Panc1 (cell line): ENCODE measurements at regions not wholly inside any gene's neighbourhood (a gene's known extent, or its start where the extent isn't known, plus 50 kb on each side); places are given as distances from the start of the nearest gene placed in this dataset.

Experiments used
- ATAC-seq: fragments of 200-7000 bp; cut with Tn5 transposase; 2 replicates; pipeline ENCODE4 v1.9.1; 2020; ENCODE audit warnings: mild to moderate bottlenecking, moderate library complexity
- BruUV-seq: library from RNA; stranded (reverse); fragments of 400-500 nt; replicated peaks from 2 replicates; lab custom pipeline; 2021; lab: Mats Ljungman, UMichigan
- CTCF ChIA-PET: fragments of 300-600 bp; sonication (Branson Sonifier 250); formaldehyde crosslinking; loops from one replicate; lab custom pipeline; 2022; ENCODE audit warnings: antibody characterized with exemption; lab: Charles Lee
- POLR2A ChIA-PET: fragments of 300-600 bp; sonication (Branson Sonifier 250); formaldehyde crosslinking; loops from one replicate; lab custom pipeline; 2022; ENCODE audit warnings: antibody characterized with exemption; lab: Charles Lee
- DNase-seq: peaks from one replicate; pipeline ENCODE4 v3.0.0-alpha.2; 2010; ENCODE audit warnings: low read depth, low spot score
- H3K27ac ChIP-seq: 2 replicates; pipeline ENCODE4 v1.5.1; 2011; ENCODE audit warnings: mild to moderate bottlenecking, low read length, inconsistent platforms
- H3K27me3 ChIP-seq: fragments of 200-500 bp; sonication (Bioruptor generic); 2 replicates; pipeline ENCODE4 v1.6.0; 2014; ENCODE audit warnings: low read length, inconsistent platforms; ENCODE audit not compliant: control insufficient read depth, insufficient read depth
- H3K36me3 ChIP-seq: fragments of 200-500 bp; sonication (Bioruptor generic); 2 replicates; pipeline ENCODE4 v1.5.1; 2014; ENCODE audit warnings: inconsistent platforms, mild to moderate bottlenecking, low read length, moderate library complexity; ENCODE audit not compliant: control insufficient read depth, insufficient read depth
- H3K4me1 ChIP-seq: 2 replicates; pipeline ENCODE4 v1.5.1; 2011; ENCODE audit warnings: inconsistent platforms, mild to moderate bottlenecking, low read length, moderate library complexity; ENCODE audit not compliant: control insufficient read depth, insufficient read depth
- H3K4me3 ChIP-seq, 2 experiments: 2 replicates each; pipeline ENCODE4 v1.5.1; 2011 to 2012; ENCODE audit warnings: low read depth in 2 of 2, low read length in 2 of 2, mild to moderate bottlenecking in 2 of 2, inconsistent platforms in 1 of 2, moderate library complexity in 1 of 2
- H3K9me3 ChIP-seq: fragments of 200-500 bp; sonication (Bioruptor generic); 2 replicates; pipeline ENCODE4 v1.5.1; 2014; ENCODE audit warnings: low read depth, mild to moderate bottlenecking, inconsistent platforms, low read length, moderate library complexity; ENCODE audit not compliant: control insufficient read depth, insufficient read depth
- CTCF ChIP-seq: fragments of 450-650 bp; IDR thresholded peaks from 2 replicates; pipeline ENCODE4 v1.5.1; 2017; ENCODE audit warnings: mild to moderate bottlenecking
- POLR2AphosphoS5 ChIP-seq: IDR thresholded peaks from 2 replicates; pipeline ENCODE4 v1.6.1; 2012; ENCODE audit warnings: mild to moderate bottlenecking, low read depth, low read length, moderate library complexity
- REST ChIP-seq, 2 experiments: IDR thresholded peaks; 2 replicates each; pipeline ENCODE4 v1.6.1; 2011 to 2012; ENCODE audit warnings: low read depth in 2 of 2, control low read depth in 1 of 2, low read length in 1 of 2, mild to moderate bottlenecking in 1 of 2, moderate library complexity in 1 of 2; ENCODE audit not compliant: insufficient read depth in 1 of 2
- SIN3A ChIP-seq: IDR thresholded peaks from 2 replicates; pipeline ENCODE4 v1.6.1; 2012; ENCODE audit warnings: low read depth, mild to moderate bottlenecking, low read length, moderate library complexity, borderline replicate concordance; ENCODE audit not compliant: insufficient read depth
- TCF7L2 ChIP-seq: IDR thresholded peaks from 2 replicates; pipeline ENCODE4 v1.6.1; 2011; ENCODE audit warnings: mild to moderate bottlenecking, low read depth, low read length, inconsistent platforms
- in situ Hi-C: cut with HindIII; loops from 2 replicates; pipeline ENCODE4 v1.10.0; 2016; ENCODE audit warnings: low sequenced_read_pairs, low pct_unique_long_range_greater_than_20kb
- intact Hi-C: fragments of 100-400 bp; cut with micrococcal nuclease; formaldehyde crosslinking; loops from one replicate; pipeline ENCODE4 v1.10.0; 2022; ENCODE audit not compliant: unreplicated experiment

GRCh38 chr16:25340973-25341372 is 83.3 kb upstream of the ZKSCAN2 start:
- BruUV-seq: no TSS peak
- intact Hi-C loops: no loop called here
- CTCF ChIA-PET: no interaction called here

GRCh38 chr16:25317732-25318316 is 60.2 kb upstream of the ZKSCAN2 start:
- Histone ChIP-seq H3K4me3 (no peak overlapping the region), H3K36me3 (no peaks in the 10 kb centered on the region), H3K4me1 (no peaks in the 10 kb centered on the region), H3K9me3 (peaks cover 3% of the 10 kb centered on the region; the same call in 1 of the 2 replicates), H3K27me3 (peaks cover 2% of the 10 kb centered on the region; the same call in 1 of the 2 replicates), H3K27ac (no peak overlapping the region)
- intact Hi-C loops: no loop called here
- ChIA-PET CTCF (no interaction called here), POLR2A (no interaction called here)
- BruUV-seq: no TSS peak
- ATAC-seq (no peak), DNase-seq (no peak)
- in situ Hi-C loops: no loop called here
- TF ChIP-seq CTCF (no peak), REST (IDR thresholded peaks at IDR 0.05; ENCODE audit: insufficient read depth in 1 of 2, low read depth in 2 of 2, low read length in 1 of 2) (no peak), TCF7L2 (no peak), POLR2AphosphoS5 (no peak), SIN3A (no peak)

More at GRCh38 chr16:25340973-25341372, 83.3 kb upstream of the ZKSCAN2 start:
- DNase-seq (no peak), ATAC-seq (no peak)
- in situ Hi-C loops: no loop called here
- Histone ChIP-seq H3K27ac (no peak overlapping the region), H3K4me1 (no peaks in the 10 kb centered on the region), H3K4me3 (no peak overlapping the region), H3K9me3 (no peaks in the 10 kb centered on the region), H3K27me3 (no peaks in the 10 kb centered on the region), H3K36me3 (no peaks in the 10 kb centered on the region)
- no peak for TF ChIP-seq TCF7L2
- TF ChIP-seq CTCF: no peak
- TF ChIP-seq SIN3A: no peak
- TF ChIP-seq POLR2AphosphoS5: no peak
- no peak for TF ChIP-seq REST (IDR thresholded peaks at IDR 0.05; ENCODE audit: insufficient read depth in 1 of 2, low read depth in 2 of 2, low read length in 1 of 2)
- POLR2A ChIA-PET: no interaction called here
